ENCODE measurements at regions not wholly inside any gene's neighbourhood (a gene's known extent, or its start where the extent isn't known, plus 50 kb on each side); places are given as distances from the start of the nearest gene placed in this dataset.

- no TSS peak for BruUV-seq (replicated peaks)
- ChIA-PET RAD21 (ENCODE audit: unreplicated experiment) (no interaction called here), CTCF (interaction anchor here (1.0 kb wide), 1 partner anchor 9 kb away, joined by 3 read pairs; no protein-coding TSS in a partner anchor), SMC1A (ENCODE audit: uncharacterized antibody, unreplicated experiment) (interaction anchor here (1.3 kb wide), 1 partner anchor 607 kb away, joined by 3 read pairs; no protein-coding TSS in a partner anchor), POLR2A (no interaction called here)
- Histone ChIP-seq H3K27ac (ENCODE audit: control insufficient read depth, insufficient read depth) (no peak overlapping the region), H3K36me3 (ENCODE audit: control insufficient read depth in 2 of 2, insufficient read depth in 2 of 2, low read length in 1 of 2) (no peaks in the 10 kb centered on the region), H3K4me2 (ENCODE audit: control insufficient read depth, insufficient read depth) (no peak overlapping the region), H3K27me3 (replicated peaks in 1 of 2; ENCODE audit: control insufficient read depth in 2 of 2, insufficient read depth in 2 of 2, low read length in 1 of 2) (no peaks in the 10 kb centered on the region; a peak in 3 of 4 replicates), H3K4me1 (ENCODE audit: control insufficient read depth, insufficient read depth, low read length) (no peaks in the 10 kb centered on the region), H3K9ac (ENCODE audit: control insufficient read depth, insufficient read depth, low read length) (no peak overlapping the region), H3K4me3 (no peak overlapping the region), H4K20me1 (ENCODE audit: control insufficient read depth, insufficient read depth) (no peaks in the 10 kb centered on the region), H3K9me3 (replicated peaks; ENCODE audit: control insufficient read depth, insufficient read depth, low read length) (no peaks in the 10 kb centered on the region), H3K79me2 (ENCODE audit: control insufficient read depth, insufficient read depth, low read length) (no peaks in the 10 kb centered on the region), H2AFZ (ENCODE audit: control insufficient read depth, low read depth, low read length) (no peak overlapping the region)
- WGBS (ENCODE audit: insufficient coverage, insufficient replicate concordance, low lambda C conversion rate, missing lambda C conversion rate): 45% methylated on average over 6 of the region's 6 CpGs
- in situ Hi-C loops (cut with MboI): loop anchor here (25.0 kb wide), 2 partner anchors 404 to 729 kb away; no protein-coding TSS in a partner anchor
- intact Hi-C loops (cut with micrococcal nuclease; ENCODE audit: unreplicated experiment): no loop called here
- DNase-seq (ENCODE audit: low read depth, low spot score) (no peak), ATAC-seq (no peak), FAIRE-seq (no peak)
- no peak for TF ChIP-seq NR2C2 (IDR thresholded peaks at IDR 0.05; ENCODE audit: borderline replicate concordance, control insufficient read depth, insufficient read length, low read depth)
- no peak for TF ChIP-seq FOXM1 (IDR thresholded peaks at IDR 0.05; ENCODE audit: low read depth, low read length)
- no peak for TF ChIP-seq RELB (IDR thresholded peaks at IDR 0.05; ENCODE audit: low read depth)
- TF ChIP-seq SMAD5 (IDR thresholded peaks at IDR 0.05; ENCODE audit: low read depth): no peak
- TF ChIP-seq, protein P1, sequence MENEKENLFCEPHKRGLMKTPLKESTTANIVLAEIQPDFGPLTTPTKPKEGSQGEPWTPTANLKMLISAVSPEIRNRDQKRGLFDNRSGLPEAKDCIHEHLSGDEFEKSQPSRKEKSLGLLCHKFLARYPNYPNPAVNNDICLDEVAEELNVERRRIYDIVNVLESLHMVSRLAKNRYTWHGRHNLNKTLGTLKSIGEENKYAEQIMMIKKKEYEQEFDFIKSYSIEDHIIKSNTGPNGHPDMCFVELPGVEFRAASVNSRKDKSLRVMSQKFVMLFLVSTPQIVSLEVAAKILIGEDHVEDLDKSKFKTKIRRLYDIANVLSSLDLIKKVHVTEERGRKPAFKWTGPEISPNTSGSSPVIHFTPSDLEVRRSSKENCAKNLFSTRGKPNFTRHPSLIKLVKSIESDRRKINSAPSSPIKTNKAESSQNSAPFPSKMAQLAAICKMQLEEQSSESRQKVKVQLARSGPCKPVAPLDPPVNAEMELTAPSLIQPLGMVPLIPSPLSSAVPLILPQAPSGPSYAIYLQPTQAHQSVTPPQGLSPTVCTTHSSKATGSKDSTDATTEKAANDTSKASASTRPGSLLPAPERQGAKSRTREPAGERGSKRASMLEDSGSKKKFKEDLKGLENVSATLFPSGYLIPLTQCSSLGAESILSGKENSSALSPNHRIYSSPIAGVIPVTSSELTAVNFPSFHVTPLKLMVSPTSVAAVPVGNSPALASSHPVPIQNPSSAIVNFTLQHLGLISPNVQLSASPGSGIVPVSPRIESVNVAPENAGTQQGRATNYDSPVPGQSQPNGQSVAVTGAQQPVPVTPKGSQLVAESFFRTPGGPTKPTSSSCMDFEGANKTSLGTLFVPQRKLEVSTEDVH (IDR thresholded peaks at IDR 0.05; ENCODE audit: low read depth, partially characterized antibody): no peak
- no peak for TF ChIP-seq MEF2A (IDR thresholded peaks at IDR 0.05; ENCODE audit: insufficient read depth, low read depth, low read length)
- no peak for TF ChIP-seq REST (IDR thresholded peaks at IDR 0.05; ENCODE audit: low read depth, low read length)
- TF ChIP-seq ZNF384 (IDR thresholded peaks at IDR 0.05; ENCODE audit: borderline replicate concordance, low read depth, low read length): no peak
- no peak for TF ChIP-seq CHD2 (IDR thresholded peaks at IDR 0.05; ENCODE audit: borderline replicate concordance, low read depth, low read length)
- TF ChIP-seq SPI1 (IDR thresholded peaks at IDR 0.05; ENCODE audit: borderline replicate concordance, insufficient read depth, low read depth, low read length): no peak
- no peak for TF ChIP-seq MYB (IDR thresholded peaks at IDR 0.05; ENCODE audit: borderline replicate concordance, low read depth, low read length)
- TF ChIP-seq, protein P2, sequence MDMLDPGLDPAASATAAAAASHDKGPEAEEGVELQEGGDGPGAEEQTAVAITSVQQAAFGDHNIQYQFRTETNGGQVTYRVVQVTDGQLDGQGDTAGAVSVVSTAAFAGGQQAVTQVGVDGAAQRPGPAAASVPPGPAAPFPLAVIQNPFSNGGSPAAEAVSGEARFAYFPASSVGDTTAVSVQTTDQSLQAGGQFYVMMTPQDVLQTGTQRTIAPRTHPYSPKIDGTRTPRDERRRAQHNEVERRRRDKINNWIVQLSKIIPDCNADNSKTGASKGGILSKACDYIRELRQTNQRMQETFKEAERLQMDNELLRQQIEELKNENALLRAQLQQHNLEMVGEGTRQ (IDR thresholded peaks at IDR 0.05; ENCODE audit: borderline replicate concordance, low read depth, low read length): no peak
Observed at GRCh38 chr14:89033756-89034155, 209.3 kb downstream of the TTC8 start.
